IMR-90 (cell line): ENCODE measurements at regions not wholly inside any gene's neighbourhood (a gene's known extent, or its start where the extent isn't known, plus 50 kb on each side); places are given as distances from the start of the nearest gene placed in this dataset.

Experiments used
- ATAC-seq: fragments of 200-7000 bp; cut with Tn5 transposase; 2 replicates; pipeline ENCODE4 v1.9.1; 2020; ENCODE audit warnings: low read depth, mild to moderate bottlenecking, moderate library complexity
- BruUV-seq: library from RNA; stranded (reverse); fragments of 400-500 nt; replicated peaks from 2 replicates; lab custom pipeline; 2021; lab: Mats Ljungman, UMichigan
- CTCF ChIA-PET: fragments of 300-600 bp; formaldehyde crosslinking; extraction: SDS; loops from one replicate; lab custom pipeline; 2021; ENCODE audit warnings: antibody characterized with exemption; lab: Yijun Ruan, JAX
- POLR2A ChIA-PET: fragments of 300-600 bp; sonication (Branson Sonifier 250); formaldehyde crosslinking; loops from one replicate; lab custom pipeline; 2022; ENCODE audit warnings: antibody characterized with exemption; ENCODE audit not compliant: unreplicated experiment; lab: Charles Lee
- DNase-seq: peaks from one replicate; pipeline ENCODE4 v3.0.0; 2013
- H2AFZ ChIP-seq: replicated peaks from 2 replicates; pipeline ENCODE3; 2013; ENCODE audit warnings: low read length, mild to moderate bottlenecking; ENCODE audit not compliant: poor library complexity
- H2AK5ac ChIP-seq: 2 replicates; pipeline ENCODE4 v1.6.1; 2013; ENCODE audit warnings: low read depth, low read length, inconsistent platforms
- H2AK9ac ChIP-seq: replicated peaks from 2 replicates; pipeline ENCODE3; 2013; ENCODE audit warnings: mild to moderate bottlenecking, low read depth, low read length, moderate library complexity; ENCODE audit not compliant: poor library complexity
- H2BK120ac ChIP-seq: 2 replicates; pipeline ENCODE4 v1.6.1; 2013; ENCODE audit warnings: low read depth, low read length, inconsistent platforms
- H2BK15ac ChIP-seq: 3 replicates; pipeline ENCODE4 v1.6.1; 2013; ENCODE audit warnings: low read depth, low read length, inconsistent platforms
- H2BK20ac ChIP-seq: 2 replicates; pipeline ENCODE4 v1.6.1; 2013; ENCODE audit warnings: low read depth, mild to moderate bottlenecking, inconsistent platforms, low read length, moderate library complexity
- H2BK5ac ChIP-seq: 2 replicates; pipeline ENCODE4 v1.6.1; 2013; ENCODE audit warnings: mild to moderate bottlenecking, low read depth, low read length, inconsistent platforms; ENCODE audit not compliant: poor library complexity, severe bottlenecking
- H3K14ac ChIP-seq: replicated peaks from 2 replicates; pipeline ENCODE4 v1.6.1; 2013; ENCODE audit warnings: low read depth, low read length, inconsistent platforms
- H3K18ac ChIP-seq: 2 replicates; pipeline ENCODE4 v1.6.1; 2013; ENCODE audit warnings: low read depth, low read length, control low read depth
- H3K23ac ChIP-seq: 2 replicates; pipeline ENCODE4 v1.6.1; 2013; ENCODE audit warnings: low read depth, low read length, inconsistent platforms
- H3K27ac ChIP-seq: 2 replicates; pipeline ENCODE4 v1.5.1; 2013; ENCODE audit warnings: mild to moderate bottlenecking, control low read depth, low read length; ENCODE audit not compliant: insufficient read depth
- H3K27me3 ChIP-seq: 2 replicates; pipeline ENCODE4 v1.6.1; 2013; ENCODE audit warnings: low read length; ENCODE audit not compliant: control insufficient read depth, insufficient read depth
- H3K36me3 ChIP-seq: 2 replicates; pipeline ENCODE4 v1.6.1; 2013; ENCODE audit warnings: low read length, mixed read lengths; ENCODE audit not compliant: control insufficient read depth, insufficient read depth
- H3K4ac ChIP-seq: 2 replicates; pipeline ENCODE4 v1.6.1; 2013; ENCODE audit warnings: low read depth, low read length, inconsistent platforms
- H3K4me1 ChIP-seq: 2 replicates; pipeline ENCODE4 v1.6.1; 2013; ENCODE audit warnings: low read length, mixed read lengths; ENCODE audit not compliant: control insufficient read depth, insufficient read depth
- H3K4me2 ChIP-seq: 2 replicates; pipeline ENCODE4 v1.6.1; 2013; ENCODE audit warnings: low read depth, mild to moderate bottlenecking, control low read depth, low read length, moderate library complexity
- H3K4me3 ChIP-seq: 2 replicates; pipeline ENCODE4 v1.5.1; 2013; ENCODE audit warnings: low read depth, mild to moderate bottlenecking, control low read depth, low read length, moderate library complexity; ENCODE audit not compliant: insufficient read depth
- H3K56ac ChIP-seq: 2 replicates; pipeline ENCODE4 v1.6.1; 2013; ENCODE audit warnings: low read length, inconsistent platforms; ENCODE audit not compliant: insufficient read depth; ENCODE audit errors: extremely low read depth
- H3K79me1 ChIP-seq, 2 experiments: 2 replicates each; pipeline ENCODE4 v1.6.1; 2013; ENCODE audit warnings: low read length in 2 of 2, inconsistent platforms in 1 of 2, low read depth in 1 of 2
- H3K9ac ChIP-seq: 2 replicates; pipeline ENCODE4 v1.6.1; 2013; ENCODE audit warnings: low read depth, low read length, control low read depth
- H3K9me1 ChIP-seq: 2 replicates; pipeline ENCODE4 v1.6.1; 2013; ENCODE audit warnings: low read length, inconsistent platforms; ENCODE audit not compliant: insufficient read depth
- H3K9me3 ChIP-seq: 2 replicates; pipeline ENCODE4 v1.6.1; 2013; ENCODE audit warnings: low read length; ENCODE audit not compliant: control insufficient read depth, insufficient read depth
- H4K20me1 ChIP-seq: 2 replicates; pipeline ENCODE4 v1.6.1; 2013; ENCODE audit warnings: low read length, inconsistent platforms; ENCODE audit not compliant: insufficient read depth
- H4K5ac ChIP-seq: 2 replicates; pipeline ENCODE4 v1.6.1; 2013; ENCODE audit warnings: mild to moderate bottlenecking, low read depth, low read length, control low read depth
- H4K8ac ChIP-seq, 2 experiments: 2 replicates each; pipeline ENCODE4 v1.6.1; 2013; ENCODE audit warnings: low read depth in 2 of 2, low read length in 2 of 2, control low read depth in 1 of 2, inconsistent platforms in 1 of 2
- H4K91ac ChIP-seq: 2 replicates; pipeline ENCODE4 v1.6.1; 2013; ENCODE audit warnings: low read depth, low read length, inconsistent platforms; ENCODE audit not compliant: insufficient read depth
- BHLHE40 ChIP-seq: fragments of 150-350 bp; IDR thresholded peaks from 2 replicates; pipeline ENCODE4 v1.6.1; 2016; ENCODE audit warnings: mild to moderate bottlenecking, low read depth, low read length
- CHD1 ChIP-seq: IDR thresholded peaks from 2 replicates; pipeline ENCODE4 v1.6.1; 2012; ENCODE audit warnings: low read depth, low read length, improper control_type of control experiment
- MXI1 ChIP-seq: IDR thresholded peaks from 2 replicates; pipeline ENCODE4 v1.6.1; 2012; ENCODE audit warnings: low read depth, mild to moderate bottlenecking, low read length, moderate library complexity, borderline replicate concordance
- NFE2L2 ChIP-seq: fragments of 150-350 bp; IDR thresholded peaks from 2 replicates; pipeline ENCODE4 v1.6.1; 2016; ENCODE audit warnings: low read depth, mild to moderate bottlenecking, low read length
- RCOR1 ChIP-seq: IDR thresholded peaks from 2 replicates; pipeline ENCODE4 v1.6.1; 2012; ENCODE audit warnings: mild to moderate bottlenecking, low read length, improper control_type of control experiment; ENCODE audit not compliant: insufficient replicate concordance
- SMC3 ChIP-seq: fragments of 150-350 bp; IDR thresholded peaks from 2 replicates; pipeline ENCODE4 v1.6.1; 2016; ENCODE audit warnings: low read depth, mild to moderate bottlenecking, antibody characterized with exemption, low read length, moderate library complexity
- WGBS, 2 experiments: methylation state at CpG; one replicate each; pipeline versions ENCODE4 v1.1.5 to v1.1.7; 2013; ENCODE audit warnings: missing lambda C conversion rate in 2 of 2; ENCODE audit not compliant: insufficient read length in 1 of 2; ENCODE audit errors: extremely low coverage in 2 of 2; 5-methylcytosine and 5-hydroxymethylcytosine counted together
- dilution Hi-C: fragments of 300-500 bp; cut with HindIII; formaldehyde crosslinking; loops from one replicate; pipeline ENCODE4 v1.14.3; 2018; ENCODE audit warnings: low sequenced_read_pairs; ENCODE audit not compliant: unreplicated experiment
- in situ Hi-C: fragments of 300-500 bp; cut with MboI; formaldehyde crosslinking; loops from 3 replicates; pipeline ENCODE4 v1.14.3; 2019; ENCODE audit warnings: low sequenced_read_pairs, inconsistent platforms, mixed read lengths
- intact Hi-C: fragments of 100-400 bp; cut with micrococcal nuclease; formaldehyde crosslinking; loops from 2 replicates; pipeline ENCODE4 v1.10.0; 2022

- no peak overlapping the region for H2BK20ac ChIP-seq
- no peak overlapping the region for H2AK5ac ChIP-seq
- H2AK9ac ChIP-seq = no peak overlapping the region
- H2BK120ac ChIP-seq = no peak overlapping the region
- H3K79me1 ChIP-seq = no peaks in the 10 kb centered on the region
- H4K8ac ChIP-seq = no peak overlapping the region
- H3K4me2 ChIP-seq = no peak overlapping the region
- no peak overlapping the region for H3K4ac ChIP-seq
- H3K4me1 ChIP-seq = 0 out of 2 replicates have a peak, but pooled peaks cover 2% of the 10 kb centered on the region
- no CpG with 5 or more reads among the region's 2 CpGs for WGBS, 2 experiments
- CTCF ChIA-PET = no interaction called here
- no peak overlapping the region for H3K4me3 ChIP-seq
- no peak overlapping the region for H4K91ac ChIP-seq
- no peaks in the 10 kb centered on the region for H3K36me3 ChIP-seq
- H3K56ac ChIP-seq = no peak overlapping the region
- TF ChIP-seq NFE2L2 = no peak
- no peak for TF ChIP-seq SMC3
- no peak for TF ChIP-seq BHLHE40
- TF ChIP-seq CHD1 = no peak
- TF ChIP-seq MXI1 = no peak
- no peak for TF ChIP-seq RCOR1
- H3K9me1 ChIP-seq = no peaks in the 10 kb centered on the region
- H3K23ac ChIP-seq = no peak overlapping the region
- no peak overlapping the region for H3K9ac ChIP-seq
- in situ Hi-C loops = no loop called here
- H3K27ac ChIP-seq = no peak overlapping the region
- H4K5ac ChIP-seq = no peak overlapping the region
- H2BK5ac ChIP-seq = no peak overlapping the region
- ATAC-seq (no peak), DNase-seq (no peak)
- POLR2A ChIA-PET = no interaction called here
- H3K27me3 ChIP-seq = no peaks in the 10 kb centered on the region
- no TSS peak for BruUV-seq
- no peak overlapping the region for H2AFZ ChIP-seq
- dilution Hi-C loops = no loop called here
- H3K18ac ChIP-seq = no peak overlapping the region
- no peaks in the 10 kb centered on the region for H4K20me1 ChIP-seq
- H2BK15ac ChIP-seq = no peak overlapping the region
- H3K9me3 ChIP-seq = no peaks in the 10 kb centered on the region
- intact Hi-C loops = no loop called here
- H3K14ac ChIP-seq = no peak overlapping the region
Observed at GRCh38 chr2:220856486-220856885, 715.6 kb downstream of the EPHA4 start.
